IMR-90 (cell line): ENCODE measurements at regions not wholly inside any gene's neighbourhood (a gene's known extent, or its start where the extent isn't known, plus 50 kb on each side); places are given as distances from the start of the nearest gene placed in this dataset.

ENCODE experiments used
- ATAC-seq: fragments of 200-7000 bp; cut with Tn5 transposase; 2 replicates; pipeline ENCODE4 v1.9.1; 2020; ENCODE audit warnings: low read depth, mild to moderate bottlenecking, moderate library complexity
- BruUV-seq: library from RNA; stranded (reverse); fragments of 400-500 nt; replicated peaks from 2 replicates; lab custom pipeline; 2021; lab: Mats Ljungman, UMichigan
- CTCF ChIA-PET: fragments of 300-600 bp; formaldehyde crosslinking; extraction: SDS; loops from one replicate; lab custom pipeline; 2021; ENCODE audit warnings: antibody characterized with exemption; lab: Yijun Ruan, JAX
- POLR2A ChIA-PET: fragments of 300-600 bp; sonication (Branson Sonifier 250); formaldehyde crosslinking; loops from one replicate; lab custom pipeline; 2022; ENCODE audit warnings: antibody characterized with exemption; ENCODE audit not compliant: unreplicated experiment; lab: Charles Lee
- DNase-seq: peaks from one replicate; pipeline ENCODE4 v3.0.0; 2013
- H2AFZ ChIP-seq: replicated peaks from 2 replicates; pipeline ENCODE3; 2013; ENCODE audit warnings: low read length, mild to moderate bottlenecking; ENCODE audit not compliant: poor library complexity
- H2AK5ac ChIP-seq: 2 replicates; pipeline ENCODE4 v1.6.1; 2013; ENCODE audit warnings: low read depth, low read length, inconsistent platforms
- H2AK9ac ChIP-seq: replicated peaks from 2 replicates; pipeline ENCODE3; 2013; ENCODE audit warnings: mild to moderate bottlenecking, low read depth, low read length, moderate library complexity; ENCODE audit not compliant: poor library complexity
- H2BK120ac ChIP-seq: 2 replicates; pipeline ENCODE4 v1.6.1; 2013; ENCODE audit warnings: low read depth, low read length, inconsistent platforms
- H2BK15ac ChIP-seq: 3 replicates; pipeline ENCODE4 v1.6.1; 2013; ENCODE audit warnings: low read depth, low read length, inconsistent platforms
- H2BK20ac ChIP-seq: 2 replicates; pipeline ENCODE4 v1.6.1; 2013; ENCODE audit warnings: low read depth, mild to moderate bottlenecking, inconsistent platforms, low read length, moderate library complexity
- H2BK5ac ChIP-seq: 2 replicates; pipeline ENCODE4 v1.6.1; 2013; ENCODE audit warnings: mild to moderate bottlenecking, low read depth, low read length, inconsistent platforms; ENCODE audit not compliant: poor library complexity, severe bottlenecking
- H3K14ac ChIP-seq: replicated peaks from 2 replicates; pipeline ENCODE4 v1.6.1; 2013; ENCODE audit warnings: low read depth, low read length, inconsistent platforms
- H3K18ac ChIP-seq: 2 replicates; pipeline ENCODE4 v1.6.1; 2013; ENCODE audit warnings: low read depth, low read length, control low read depth
- H3K23ac ChIP-seq: 2 replicates; pipeline ENCODE4 v1.6.1; 2013; ENCODE audit warnings: low read depth, low read length, inconsistent platforms
- H3K27ac ChIP-seq: 2 replicates; pipeline ENCODE4 v1.5.1; 2013; ENCODE audit warnings: mild to moderate bottlenecking, control low read depth, low read length; ENCODE audit not compliant: insufficient read depth
- H3K27me3 ChIP-seq: 2 replicates; pipeline ENCODE4 v1.6.1; 2013; ENCODE audit warnings: low read length; ENCODE audit not compliant: control insufficient read depth, insufficient read depth
- H3K36me3 ChIP-seq: 2 replicates; pipeline ENCODE4 v1.6.1; 2013; ENCODE audit warnings: low read length, mixed read lengths; ENCODE audit not compliant: control insufficient read depth, insufficient read depth
- H3K4ac ChIP-seq: 2 replicates; pipeline ENCODE4 v1.6.1; 2013; ENCODE audit warnings: low read depth, low read length, inconsistent platforms
- H3K4me1 ChIP-seq: 2 replicates; pipeline ENCODE4 v1.6.1; 2013; ENCODE audit warnings: low read length, mixed read lengths; ENCODE audit not compliant: control insufficient read depth, insufficient read depth
- H3K4me2 ChIP-seq: 2 replicates; pipeline ENCODE4 v1.6.1; 2013; ENCODE audit warnings: low read depth, mild to moderate bottlenecking, control low read depth, low read length, moderate library complexity
- H3K4me3 ChIP-seq: 2 replicates; pipeline ENCODE4 v1.5.1; 2013; ENCODE audit warnings: low read depth, mild to moderate bottlenecking, control low read depth, low read length, moderate library complexity; ENCODE audit not compliant: insufficient read depth
- H3K56ac ChIP-seq: 2 replicates; pipeline ENCODE4 v1.6.1; 2013; ENCODE audit warnings: low read length, inconsistent platforms; ENCODE audit not compliant: insufficient read depth; ENCODE audit errors: extremely low read depth
- H3K79me1 ChIP-seq, 2 experiments: 2 replicates each; pipeline ENCODE4 v1.6.1; 2013; ENCODE audit warnings: low read length in 2 of 2, inconsistent platforms in 1 of 2, low read depth in 1 of 2
- H3K9ac ChIP-seq: 2 replicates; pipeline ENCODE4 v1.6.1; 2013; ENCODE audit warnings: low read depth, low read length, control low read depth
- H3K9me1 ChIP-seq: 2 replicates; pipeline ENCODE4 v1.6.1; 2013; ENCODE audit warnings: low read length, inconsistent platforms; ENCODE audit not compliant: insufficient read depth
- H3K9me3 ChIP-seq: 2 replicates; pipeline ENCODE4 v1.6.1; 2013; ENCODE audit warnings: low read length; ENCODE audit not compliant: control insufficient read depth, insufficient read depth
- H4K20me1 ChIP-seq: 2 replicates; pipeline ENCODE4 v1.6.1; 2013; ENCODE audit warnings: low read length, inconsistent platforms; ENCODE audit not compliant: insufficient read depth
- H4K5ac ChIP-seq: 2 replicates; pipeline ENCODE4 v1.6.1; 2013; ENCODE audit warnings: mild to moderate bottlenecking, low read depth, low read length, control low read depth
- H4K8ac ChIP-seq, 2 experiments: 2 replicates each; pipeline ENCODE4 v1.6.1; 2013; ENCODE audit warnings: low read depth in 2 of 2, low read length in 2 of 2, control low read depth in 1 of 2, inconsistent platforms in 1 of 2
- H4K91ac ChIP-seq: 2 replicates; pipeline ENCODE4 v1.6.1; 2013; ENCODE audit warnings: low read depth, low read length, inconsistent platforms; ENCODE audit not compliant: insufficient read depth
- CEBPB ChIP-seq: IDR thresholded peaks from 2 replicates; pipeline ENCODE4 v1.6.1; 2012; ENCODE audit warnings: low read depth, low read length, improper control_type of control experiment
- CTCF ChIP-seq: conservative IDR thresholded peaks from 2 replicates; pipeline ENCODE4 v1.5.1; 2012; ENCODE audit warnings: mild to moderate bottlenecking, low read depth, low read length, improper control_type of control experiment
- RAD21 ChIP-seq: IDR thresholded peaks from 2 replicates; pipeline ENCODE4 v1.6.1; 2012; ENCODE audit warnings: low read length, improper control_type of control experiment
- RCOR1 ChIP-seq: IDR thresholded peaks from 2 replicates; pipeline ENCODE4 v1.6.1; 2012; ENCODE audit warnings: mild to moderate bottlenecking, low read length, improper control_type of control experiment; ENCODE audit not compliant: insufficient replicate concordance
- SMC3 ChIP-seq: fragments of 150-350 bp; IDR thresholded peaks from 2 replicates; pipeline ENCODE4 v1.6.1; 2016; ENCODE audit warnings: low read depth, mild to moderate bottlenecking, antibody characterized with exemption, low read length, moderate library complexity
- WGBS, 2 experiments: methylation state at CpG; one replicate each; pipeline versions ENCODE4 v1.1.5 to v1.1.7; 2013; ENCODE audit warnings: missing lambda C conversion rate in 2 of 2; ENCODE audit not compliant: insufficient read length in 1 of 2; ENCODE audit errors: extremely low coverage in 2 of 2; 5-methylcytosine and 5-hydroxymethylcytosine counted together
- dilution Hi-C: fragments of 300-500 bp; cut with HindIII; formaldehyde crosslinking; loops from one replicate; pipeline ENCODE4 v1.14.3; 2018; ENCODE audit warnings: low sequenced_read_pairs; ENCODE audit not compliant: unreplicated experiment
- in situ Hi-C: fragments of 300-500 bp; cut with MboI; formaldehyde crosslinking; loops from 3 replicates; pipeline ENCODE4 v1.14.3; 2019; ENCODE audit warnings: low sequenced_read_pairs, inconsistent platforms, mixed read lengths
- intact Hi-C: fragments of 100-400 bp; cut with micrococcal nuclease; formaldehyde crosslinking; loops from 2 replicates; pipeline ENCODE4 v1.10.0; 2022

- H2BK15ac ChIP-seq, result no peak overlapping the region
- no peak overlapping the region for H4K8ac ChIP-seq
- no peak overlapping the region for H3K4me2 ChIP-seq
- BruUV-seq, result no TSS peak
- no CpG with 5 or more reads among the region's 8 CpGs for WGBS, 2 experiments
- H2BK120ac ChIP-seq, result no peak overlapping the region
- H3K56ac ChIP-seq, result no peak overlapping the region
- in situ Hi-C loops, result no loop called here
- no peak overlapping the region for H3K27ac ChIP-seq
- no peak overlapping the region for H3K18ac ChIP-seq
- POLR2A ChIA-PET, result no interaction called here
- no peak overlapping the region for H3K9ac ChIP-seq
- dilution Hi-C loops, result no loop called here
- intact Hi-C loops, result loop anchor here (5.0 kb wide), 2 partner anchors 156 to 654 kb away; no protein-coding TSS in a partner anchor
- no peak overlapping the region for H3K14ac ChIP-seq
- H2BK20ac ChIP-seq, result no peak overlapping the region
- peak overlapping the region; percentile 77 for H2AFZ ChIP-seq
- no peak overlapping the region for H2AK9ac ChIP-seq
- H3K9me3 ChIP-seq, result no peaks in the 10 kb centered on the region
- H4K20me1 ChIP-seq, result no peaks in the 10 kb centered on the region
- DNase-seq (peak; percentile 36), ATAC-seq (peak; percentile 96)
- CTCF ChIA-PET, result interaction anchor here (0.6 to 0.7 kb wide), 2 partner anchors 34 to 1148 kb away, joined by 3 to 6 read pairs; no protein-coding TSS in a partner anchor
- H3K4ac ChIP-seq, result no peak overlapping the region
- no peaks in the 10 kb centered on the region for H3K79me1 ChIP-seq
- H2BK5ac ChIP-seq, result no peak overlapping the region
- no peaks in the 10 kb centered on the region for H3K9me1 ChIP-seq
- H2AK5ac ChIP-seq, result no peak overlapping the region
- no peaks in the 10 kb centered on the region for H3K36me3 ChIP-seq
- no peak overlapping the region for H3K4me3 ChIP-seq
- peaks cover 5% of the 10 kb centered on the region for H3K27me3 ChIP-seq
- no peaks in the 10 kb centered on the region for H3K4me1 ChIP-seq
- no peak overlapping the region for H4K5ac ChIP-seq
- H3K23ac ChIP-seq, result no peak overlapping the region
- no peak overlapping the region for H4K91ac ChIP-seq
- TF ChIP-seq SMC3, result peak; percentile 54
- TF ChIP-seq RCOR1, result no peak
- peak; percentile 72 for TF ChIP-seq CTCF
- TF ChIP-seq CEBPB, result no peak
- TF ChIP-seq RAD21, result peak; percentile 45
Measured at GRCh38 chr2:118202707-118203303, 114.5 kb downstream of the INSIG2 start.
